SH-SY5Y (cell line): ENCODE measurements at regions not wholly inside any gene's neighbourhood (a gene's known extent, or its start where the extent isn't known, plus 50 kb on each side); places are given as distances from the start of the nearest gene placed in this dataset.

Experiments
- GATA2 ChIP-seq: IDR thresholded peaks from 2 replicates; pipeline ENCODE4 v1.6.1; 2011; ENCODE audit warnings: mild to moderate bottlenecking, low read depth, low read length
- GATA3 ChIP-seq: IDR thresholded peaks from 2 replicates; pipeline ENCODE4 v1.6.1; 2011; ENCODE audit warnings: low read depth, mild to moderate bottlenecking, low read length, moderate library complexity

GRCh38 chr13:26949701-26950502 lies 189.3 kb upstream of the GPR12 start:
- TF ChIP-seq GATA3 (no peak), GATA2 (no peak)
